KMS-11 (cell line): ENCODE measurements at regions not wholly inside any gene's neighbourhood (a gene's known extent, or its start where the extent isn't known, plus 50 kb on each side); places are given as distances from the start of the nearest gene placed in this dataset.

ENCODE experiments used
- H2AFZ ChIP-seq: fragments of 200-600 bp; sonication (generic); 2 replicates; pipeline ENCODE4 v1.6.1; 2016; ENCODE audit warnings: antibody characterized with exemption, mixed run types, low read depth
- H3K27ac ChIP-seq: fragments of 200-600 bp; sonication (generic); 2 replicates; pipeline ENCODE4 v1.6.1; 2016; ENCODE audit warnings: mild to moderate bottlenecking, mixed run types
- H3K27me3 ChIP-seq: fragments of 200-600 bp; sonication (generic); 2 replicates; pipeline ENCODE4 v1.6.1; 2017; ENCODE audit warnings: mild to moderate bottlenecking, low read depth, mixed run types, moderate library complexity; ENCODE audit not compliant: insufficient read depth
- H3K36me3 ChIP-seq: fragments of 200-600 bp; sonication (generic); 2 replicates; pipeline ENCODE4 v1.6.1; 2017; ENCODE audit warnings: mild to moderate bottlenecking, mixed run types; ENCODE audit not compliant: insufficient read depth
- H3K4me1 ChIP-seq: fragments of 200-600 bp; sonication (generic); 2 replicates; pipeline ENCODE4 v1.6.1; 2016; ENCODE audit warnings: mild to moderate bottlenecking, low read depth, mixed run types; ENCODE audit not compliant: poor library complexity, severe bottlenecking
- H3K4me2 ChIP-seq: fragments of 200-600 bp; sonication (generic); 2 replicates; pipeline ENCODE4 v1.7.0; 2016; ENCODE audit warnings: mild to moderate bottlenecking, mixed run types
- H3K4me3 ChIP-seq: fragments of 200-600 bp; sonication (generic); IDR thresholded peaks from 2 replicates; pipeline ENCODE4 v1.6.1; 2017; ENCODE audit warnings: low read depth, low read length, mixed read lengths; ENCODE audit not compliant: insufficient read depth
- H3K79me2 ChIP-seq: fragments of 200-600 bp; sonication (generic); 2 replicates; pipeline ENCODE4 v1.6.1; 2016; ENCODE audit warnings: low read depth, mixed run types; ENCODE audit not compliant: insufficient read depth
- H3K9ac ChIP-seq: fragments of 200-600 bp; sonication (generic); 2 replicates; pipeline ENCODE4 v1.6.1; 2016; ENCODE audit warnings: mild to moderate bottlenecking, mixed run types
- H4K20me1 ChIP-seq: fragments of 200-600 bp; sonication (generic); 2 replicates; pipeline ENCODE4 v1.6.1; 2016; ENCODE audit warnings: mild to moderate bottlenecking, mixed run types; ENCODE audit not compliant: insufficient read depth
- CTCF ChIP-seq: fragments of 200-600 bp; sonication (generic); conservative IDR thresholded peaks from 2 replicates; pipeline ENCODE4 v1.6.1; 2017; ENCODE audit warnings: low read depth, mild to moderate bottlenecking, antibody characterized with exemption, low read length, moderate library complexity, mixed read lengths

GRCh38 chr6:15758631-15759215, 95.9 kb upstream of the DTNBP1 start:
- no peak overlapping the region for H3K27ac ChIP-seq
- H4K20me1 ChIP-seq: no peaks in the 10 kb centered on the region
- H3K36me3 ChIP-seq: no peaks in the 10 kb centered on the region
- no peaks in the 10 kb centered on the region for H3K27me3 ChIP-seq
- no peak overlapping the region for H3K9ac ChIP-seq
- H3K4me1 ChIP-seq: no peaks in the 10 kb centered on the region
- H3K4me2 ChIP-seq: no peak overlapping the region
- no peak for TF ChIP-seq CTCF
- H2AFZ ChIP-seq: no peak overlapping the region
- no peak overlapping the region for H3K4me3 ChIP-seq
- no peaks in the 10 kb centered on the region for H3K79me2 ChIP-seq

GRCh38 chr6:15755526-15755925, 92.7 kb upstream of the DTNBP1 start:
- H3K36me3 ChIP-seq: no peaks in the 10 kb centered on the region
- no peak overlapping the region for H3K4me2 ChIP-seq
- H3K4me1 ChIP-seq: no peaks in the 10 kb centered on the region
- TF ChIP-seq CTCF: no peak
- H3K27ac ChIP-seq: no peak overlapping the region
- no peak overlapping the region for H2AFZ ChIP-seq
- no peaks in the 10 kb centered on the region for H3K79me2 ChIP-seq
- H4K20me1 ChIP-seq: no peaks in the 10 kb centered on the region
- H3K4me3 ChIP-seq: no peak overlapping the region
- H3K27me3 ChIP-seq: no peaks in the 10 kb centered on the region
- no peak overlapping the region for H3K9ac ChIP-seq

- no peak overlapping the region for H3K4me2 ChIP-seq
- no peak overlapping the region for H3K27ac ChIP-seq
- no peaks in the 10 kb centered on the region for H3K4me1 ChIP-seq
- H3K36me3 ChIP-seq: no peaks in the 10 kb centered on the region
- H3K79me2 ChIP-seq: no peaks in the 10 kb centered on the region
- no peak overlapping the region for H3K4me3 ChIP-seq
- TF ChIP-seq CTCF: no peak
- no peaks in the 10 kb centered on the region for H4K20me1 ChIP-seq
- no peak overlapping the region for H3K9ac ChIP-seq
- no peak overlapping the region for H2AFZ ChIP-seq
- no peaks in the 10 kb centered on the region for H3K27me3 ChIP-seq
These were observed 91.9 kb upstream of the DTNBP1 start for GRCh38 chr6:15754706-15755079.

- no peak overlapping the region for H2AFZ ChIP-seq
These were observed 91.3 kb upstream of the DTNBP1 start for GRCh38 chr6:15754035-15754705.

More at GRCh38 chr6:15754035-15754705, 91.3 kb upstream of the DTNBP1 start:
- Histone ChIP-seq H3K79me2 (no peaks in the 10 kb centered on the region), H3K4me1 (no peaks in the 10 kb centered on the region), H3K4me2 (no peak overlapping the region), H4K20me1 (no peaks in the 10 kb centered on the region), H3K36me3 (no peaks in the 10 kb centered on the region), H3K9ac (no peak overlapping the region), H3K27ac (no peak overlapping the region), H3K27me3 (no peaks in the 10 kb centered on the region), H3K4me3 (no peak overlapping the region)
- TF ChIP-seq CTCF: no peak
